SK-N-SH (cell line): ENCODE measurements at regions not wholly inside any gene's neighbourhood (a gene's known extent, or its start where the extent isn't known, plus 50 kb on each side); places are given as distances from the start of the nearest gene placed in this dataset.
"Not testable (repeated sequence)": the region's sequence is repeated elsewhere in the genome, so short reads cannot be mapped to it uniquely, and the experiment has no call there.

Experiments used
- EP300 ChIP-seq, 2 experiments: IDR thresholded peaks; 2 replicates each; pipeline versions ENCODE4 v1.4.0 to v1.6.1; 2012; ENCODE audit warnings: borderline replicate concordance in 1 of 2, low read depth in 1 of 2, low read length in 1 of 2
- EZH2phosphoT487 ChIP-seq: fragments of 200-600 bp; sonication (generic); IDR thresholded peaks from 2 replicates; pipeline ENCODE4 v1.6.1; 2017; ENCODE audit warnings: low read depth, mixed run types, mild to moderate bottlenecking, antibody characterized with exemption, moderate library complexity, borderline replicate concordance
- RFX5 ChIP-seq: IDR thresholded peaks from 2 replicates; pipeline ENCODE4 v1.6.1; 2012; ENCODE audit warnings: mild to moderate bottlenecking, improper control_type of control experiment, low read length
- RXRA ChIP-seq: IDR thresholded peaks from 2 replicates; pipeline ENCODE4 v1.4.0; 2012; ENCODE audit warnings: low read depth, mild to moderate bottlenecking, borderline replicate concordance
- TF ChIP-seq, protein P1 (sequence below): fragments of 200-600 bp; sonication (generic); IDR thresholded peaks from 2 replicates; pipeline ENCODE4 v1.6.1; 2017; ENCODE audit warnings: antibody characterized with exemption, mild to moderate bottlenecking, moderate library complexity
- TF ChIP-seq, protein P2 (sequence below): fragments of 150-350 bp; IDR thresholded peaks from 2 replicates; pipeline ENCODE4 v1.6.1; 2017; ENCODE audit warnings: antibody characterized with exemption, low read length, low read depth, borderline replicate concordance

DNA sequence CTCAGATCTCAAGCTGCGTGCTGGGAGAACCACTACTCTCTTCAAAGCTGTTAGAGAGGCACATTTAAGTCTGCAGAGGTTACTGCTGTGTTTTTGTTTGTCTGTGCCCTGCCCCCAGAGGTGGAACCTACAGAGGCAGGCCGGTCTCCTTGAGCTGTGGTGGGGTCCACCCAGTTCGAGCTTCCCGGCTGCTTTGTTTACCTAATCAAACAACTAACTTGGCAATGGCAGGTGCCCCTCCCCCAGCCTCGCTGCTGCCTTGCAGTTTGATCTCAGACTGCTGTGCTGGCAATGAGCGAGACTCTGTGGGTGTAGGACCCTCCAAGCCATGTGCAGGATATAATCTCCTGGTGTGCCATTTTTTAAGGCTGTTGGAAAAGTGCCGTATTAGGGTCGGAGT, 442.4 kb downstream of the TMEM232 start:
- TF ChIP-seq RFX5; RXRA; EZH2phosphoT487; EP300 (IDR thresholded peaks at IDR 0.05; ENCODE audit: borderline replicate concordance in 1 of 2, low read depth in 1 of 2, low read length in 1 of 2): not testable (repeated sequence)
- TF ChIP-seq, protein P1, sequence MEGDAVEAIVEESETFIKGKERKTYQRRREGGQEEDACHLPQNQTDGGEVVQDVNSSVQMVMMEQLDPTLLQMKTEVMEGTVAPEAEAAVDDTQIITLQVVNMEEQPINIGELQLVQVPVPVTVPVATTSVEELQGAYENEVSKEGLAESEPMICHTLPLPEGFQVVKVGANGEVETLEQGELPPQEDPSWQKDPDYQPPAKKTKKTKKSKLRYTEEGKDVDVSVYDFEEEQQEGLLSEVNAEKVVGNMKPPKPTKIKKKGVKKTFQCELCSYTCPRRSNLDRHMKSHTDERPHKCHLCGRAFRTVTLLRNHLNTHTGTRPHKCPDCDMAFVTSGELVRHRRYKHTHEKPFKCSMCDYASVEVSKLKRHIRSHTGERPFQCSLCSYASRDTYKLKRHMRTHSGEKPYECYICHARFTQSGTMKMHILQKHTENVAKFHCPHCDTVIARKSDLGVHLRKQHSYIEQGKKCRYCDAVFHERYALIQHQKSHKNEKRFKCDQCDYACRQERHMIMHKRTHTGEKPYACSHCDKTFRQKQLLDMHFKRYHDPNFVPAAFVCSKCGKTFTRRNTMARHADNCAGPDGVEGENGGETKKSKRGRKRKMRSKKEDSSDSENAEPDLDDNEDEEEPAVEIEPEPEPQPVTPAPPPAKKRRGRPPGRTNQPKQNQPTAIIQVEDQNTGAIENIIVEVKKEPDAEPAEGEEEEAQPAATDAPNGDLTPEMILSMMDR, result not testable (repeated sequence)
- TF ChIP-seq, protein P2, sequence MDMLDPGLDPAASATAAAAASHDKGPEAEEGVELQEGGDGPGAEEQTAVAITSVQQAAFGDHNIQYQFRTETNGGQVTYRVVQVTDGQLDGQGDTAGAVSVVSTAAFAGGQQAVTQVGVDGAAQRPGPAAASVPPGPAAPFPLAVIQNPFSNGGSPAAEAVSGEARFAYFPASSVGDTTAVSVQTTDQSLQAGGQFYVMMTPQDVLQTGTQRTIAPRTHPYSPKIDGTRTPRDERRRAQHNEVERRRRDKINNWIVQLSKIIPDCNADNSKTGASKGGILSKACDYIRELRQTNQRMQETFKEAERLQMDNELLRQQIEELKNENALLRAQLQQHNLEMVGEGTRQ, result not testable (repeated sequence)
